ENCODE measurements at regions not wholly inside any gene's neighbourhood (a gene's known extent, or its start where the extent isn't known, plus 50 kb on each side); places are given as distances from the start of the nearest gene placed in this dataset.

- no peak overlapping the region for H3K4me3 ChIP-seq (replicated peaks; ENCODE audit: low read depth, low read length)
- no peak for DNase-seq (ENCODE audit: low read depth)
- TF ChIP-seq CTCF (IDR thresholded peaks at IDR 0.05; ENCODE audit: low read length, missing control alignments): no peak
These were observed 133.5 kb downstream of the AASDH start for GRCh38 chr4:56253666-56254305.

GRCh38 chr4:56252561-56253152, 134.6 kb downstream of the AASDH start:
- H3K4me3 ChIP-seq (replicated peaks; ENCODE audit: low read depth, low read length): no peak overlapping the region
- no peak for TF ChIP-seq CTCF (IDR thresholded peaks at IDR 0.05; ENCODE audit: low read length, missing control alignments)

GRCh38 chr4:56251556-56251955, 135.7 kb downstream of the AASDH start:
- no peak for TF ChIP-seq CTCF (IDR thresholded peaks at IDR 0.05; ENCODE audit: low read length, missing control alignments)
- H3K4me3 ChIP-seq (replicated peaks; ENCODE audit: low read depth, low read length): no peak overlapping the region
- no peak for DNase-seq (ENCODE audit: low read depth)

More at GRCh38 chr4:56252561-56253152, 134.6 kb downstream of the AASDH start:
- DNase-seq (ENCODE audit: low read depth): no peak

- peak; percentile 18 for DNase-seq (ENCODE audit: low read depth)
- no peak overlapping the region for H3K4me3 ChIP-seq (replicated peaks; ENCODE audit: low read depth, low read length)
- TF ChIP-seq CTCF (IDR thresholded peaks at IDR 0.05; ENCODE audit: low read length, missing control alignments): no peak
These were observed 136.5 kb downstream of the AASDH start for GRCh38 chr4:56250776-56251175.

- no peak for DNase-seq (ENCODE audit: low read depth)
- TF ChIP-seq CTCF (IDR thresholded peaks at IDR 0.05; ENCODE audit: low read length, missing control alignments): no peak
- no peak overlapping the region for H3K4me3 ChIP-seq (replicated peaks; ENCODE audit: low read depth, low read length)
These were observed 139.6 kb downstream of the AASDH start for GRCh38 chr4:56247646-56248045.

- no peak overlapping the region for H3K4me3 ChIP-seq (replicated peaks; ENCODE audit: low read depth, low read length)
- no peak for DNase-seq (ENCODE audit: low read depth)
- no peak for TF ChIP-seq CTCF (IDR thresholded peaks at IDR 0.05; ENCODE audit: low read length, missing control alignments)
These were observed 141.1 kb downstream of the AASDH start for GRCh38 chr4:56246233-56246610.

Data from fibroblast of pulmonary artery (primary cell).